ENCODE measurements at regions not wholly inside any gene's neighbourhood (a gene's known extent, or its start where the extent isn't known, plus 50 kb on each side); places are given as distances from the start of the nearest gene placed in this dataset.

DNA sequence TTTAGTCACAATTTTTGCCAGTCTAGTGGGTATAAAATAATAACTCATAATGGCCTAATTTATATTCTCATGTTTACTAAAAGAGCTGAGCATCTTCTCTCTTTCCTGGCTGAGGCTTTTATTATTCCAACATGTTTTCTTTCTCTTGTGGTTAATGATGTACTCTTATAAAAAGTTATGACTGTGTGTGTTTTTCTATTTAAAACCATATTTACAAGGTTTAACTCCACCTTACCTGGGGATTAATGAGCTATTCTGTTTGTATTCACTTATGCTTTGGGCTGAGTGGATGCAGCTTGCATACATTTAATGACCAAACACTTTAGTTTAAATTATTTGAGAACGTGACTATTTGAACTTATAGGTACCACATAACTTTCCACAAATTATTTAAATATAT is 1365.7 kb upstream of the SLC10A2 start:
- FAIRE-seq (no peak), DNase-seq (ENCODE audit: low spot score in 2 of 2) (no peak)

DNA sequence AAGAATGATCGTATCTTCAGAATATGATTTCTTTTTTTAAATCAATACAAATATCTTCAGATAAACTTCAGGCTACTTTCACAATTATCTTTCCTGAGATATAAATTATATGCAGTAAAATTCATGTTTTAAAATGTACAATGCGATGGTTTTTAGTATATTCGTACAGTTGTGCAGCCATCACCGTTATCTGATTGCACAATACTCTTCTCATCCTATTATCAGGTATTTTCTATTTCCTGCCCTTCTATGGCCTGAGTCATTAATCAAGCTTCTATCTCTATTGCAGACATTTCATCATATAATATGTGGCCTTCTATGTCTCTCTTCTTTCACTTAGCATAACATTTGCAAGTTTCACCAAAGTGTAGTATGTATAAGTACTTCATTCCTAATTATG is 1360.2 kb upstream of the SLC10A2 start:
- DNase-seq (ENCODE audit: low spot score in 2 of 2), result no peak
- FAIRE-seq, result no peak

DNA sequence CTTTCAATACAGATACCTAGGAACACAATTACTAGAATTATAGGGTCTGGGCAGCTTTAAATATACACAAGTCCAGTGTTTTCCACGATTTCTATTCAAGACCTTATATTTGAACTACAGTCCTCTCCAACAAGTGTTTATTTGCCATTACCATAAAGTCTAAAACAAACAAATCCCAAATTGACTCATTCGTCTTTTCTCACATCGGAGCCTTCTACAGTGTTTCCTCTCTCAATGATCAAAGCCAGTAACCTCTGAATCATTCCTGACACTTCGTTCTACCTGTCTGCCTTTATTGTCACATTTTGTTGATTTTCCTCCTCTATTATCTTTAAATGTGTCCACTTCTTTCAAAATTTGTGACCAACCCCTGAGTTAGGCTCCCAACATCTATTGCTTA is 1356.5 kb upstream of the SLC10A2 start:
- DNase-seq (ENCODE audit: low spot score in 2 of 2), result no peak
- no peak for FAIRE-seq

DNA sequence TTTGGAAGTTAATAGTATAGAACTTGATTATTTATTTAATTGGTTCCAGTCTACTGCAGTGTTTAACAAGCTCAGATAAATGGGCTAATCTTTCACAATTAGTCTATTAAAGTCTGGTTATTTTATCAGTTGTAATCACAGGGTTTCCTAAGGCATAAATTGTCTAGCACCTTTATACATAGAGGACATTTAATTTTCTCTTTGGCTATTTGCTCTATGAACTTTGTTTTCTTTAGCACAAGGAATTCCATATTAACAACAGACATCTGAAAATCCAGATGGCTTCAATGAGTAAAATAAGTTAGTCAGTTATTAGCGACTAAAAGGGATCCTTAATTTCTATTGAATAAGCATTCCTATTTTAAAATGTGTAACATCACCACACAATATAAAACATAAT is 1350.8 kb upstream of the SLC10A2 start:
- FAIRE-seq (no peak), DNase-seq (ENCODE audit: low spot score in 2 of 2) (no peak)

DNA sequence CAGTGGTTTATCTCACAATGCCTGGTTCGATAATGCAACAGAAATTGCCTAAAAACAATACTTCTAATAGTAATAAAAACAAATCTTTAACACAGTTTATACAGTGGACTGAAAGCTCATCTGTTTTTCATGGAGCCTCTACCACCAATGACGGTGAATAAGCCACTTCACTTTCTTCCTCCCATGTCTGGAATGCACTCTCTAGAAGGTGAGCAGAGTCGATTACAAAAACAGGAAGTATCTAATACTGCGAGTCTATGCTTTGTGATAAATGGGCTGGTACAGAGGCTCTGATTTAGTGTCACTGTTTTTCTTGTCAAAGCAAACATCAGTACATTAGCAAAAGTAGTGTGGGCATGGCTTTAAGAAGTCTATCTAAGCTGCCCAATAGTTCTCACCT is 1348.6 kb upstream of the SLC10A2 start:
- DNase-seq (ENCODE audit: low spot score in 2 of 2), result no peak
- no peak for FAIRE-seq

DNA sequence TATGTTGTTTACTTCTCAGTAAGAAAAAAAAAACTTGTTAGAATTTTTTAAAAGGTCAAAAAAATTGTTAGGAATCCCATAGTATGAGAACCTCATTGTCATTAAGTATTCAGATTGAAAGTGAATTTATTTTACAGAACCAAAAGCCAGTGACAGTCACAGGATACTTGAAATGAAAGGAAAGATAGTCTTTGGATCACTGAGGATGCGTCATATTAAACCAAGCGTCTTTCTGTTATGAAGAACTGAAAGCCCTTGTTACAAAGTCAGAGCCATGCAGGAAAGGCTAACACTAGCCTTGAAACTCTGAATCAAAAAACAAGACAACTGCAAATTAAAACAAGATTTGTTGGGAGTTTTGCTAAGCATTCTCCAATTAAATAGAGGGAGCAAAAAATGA is 1348.0 kb upstream of the SLC10A2 start:
- no peak for DNase-seq (ENCODE audit: low spot score in 2 of 2)
- FAIRE-seq, result no peak

DNA sequence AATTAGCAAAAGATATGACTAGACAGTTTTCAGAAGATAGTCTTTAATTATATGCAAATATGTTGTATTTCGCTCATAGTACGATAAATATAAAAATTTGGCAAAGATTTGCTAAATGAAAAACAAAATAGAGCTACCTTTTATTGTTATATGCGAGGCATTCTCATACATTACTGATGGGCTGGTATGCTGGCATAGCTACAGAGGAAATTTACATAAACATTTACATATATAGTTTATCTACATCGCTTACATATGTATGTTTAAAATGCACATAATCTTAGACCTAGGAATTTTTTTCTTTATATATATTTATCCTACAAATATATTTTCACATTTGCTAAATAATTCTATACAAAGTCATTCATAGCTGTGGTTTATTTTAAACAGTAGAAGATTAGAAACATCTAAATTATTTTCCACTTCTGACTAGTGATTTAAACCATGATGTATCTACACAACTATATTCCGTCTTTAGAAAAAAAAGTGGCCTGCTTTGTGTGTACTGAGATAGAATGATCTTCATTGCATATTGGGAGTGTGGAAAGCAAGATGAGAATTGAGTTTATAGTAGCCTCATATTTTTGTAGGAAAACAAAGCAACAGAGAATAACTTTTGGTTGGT is 1345.0 kb upstream of the SLC10A2 start:
- FAIRE-seq, result no peak
- DNase-seq (ENCODE audit: low spot score in 2 of 2), result no peak

DNA sequence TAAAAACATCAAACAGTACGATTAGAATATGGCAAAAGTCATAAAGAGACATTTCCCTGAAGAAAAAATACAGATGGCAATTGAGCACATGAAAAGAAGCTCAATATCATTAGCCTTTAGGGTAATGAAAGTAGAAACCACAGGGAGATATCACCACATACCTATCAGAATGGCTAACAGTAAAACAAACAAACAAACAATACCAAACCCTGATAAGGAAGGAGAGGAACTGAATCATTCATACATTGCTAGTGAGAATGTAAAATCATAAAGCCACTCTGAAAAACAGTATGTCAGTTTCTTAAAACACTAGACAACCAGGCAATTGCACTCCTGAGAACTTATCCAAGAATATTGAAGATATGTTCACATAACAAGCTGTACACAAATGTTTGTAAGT is 1342.5 kb upstream of the SLC10A2 start:
- DNase-seq (ENCODE audit: low spot score in 2 of 2) (no peak), FAIRE-seq (no peak)

DNA sequence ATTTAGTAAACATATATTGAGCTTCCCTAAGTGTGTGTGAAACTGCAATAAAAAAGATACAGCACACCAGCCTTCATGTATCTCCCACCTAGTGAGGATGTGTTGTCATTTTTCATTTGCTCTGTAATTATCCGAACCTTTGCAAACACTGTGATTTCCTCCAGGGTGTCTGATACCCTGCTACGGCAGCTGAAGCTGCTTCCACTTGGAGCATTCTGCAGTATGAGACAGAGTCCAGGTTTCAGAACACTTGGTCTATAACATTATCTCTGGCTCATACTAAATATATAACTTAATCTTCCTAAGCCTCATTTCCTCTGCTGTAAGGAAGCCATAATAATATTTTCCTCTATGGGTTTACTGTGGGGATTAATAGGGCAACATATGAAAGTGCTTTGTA is 1338.1 kb upstream of the SLC10A2 start:
- no peak for DNase-seq (ENCODE audit: low spot score in 2 of 2)
- no peak for FAIRE-seq

DNA sequence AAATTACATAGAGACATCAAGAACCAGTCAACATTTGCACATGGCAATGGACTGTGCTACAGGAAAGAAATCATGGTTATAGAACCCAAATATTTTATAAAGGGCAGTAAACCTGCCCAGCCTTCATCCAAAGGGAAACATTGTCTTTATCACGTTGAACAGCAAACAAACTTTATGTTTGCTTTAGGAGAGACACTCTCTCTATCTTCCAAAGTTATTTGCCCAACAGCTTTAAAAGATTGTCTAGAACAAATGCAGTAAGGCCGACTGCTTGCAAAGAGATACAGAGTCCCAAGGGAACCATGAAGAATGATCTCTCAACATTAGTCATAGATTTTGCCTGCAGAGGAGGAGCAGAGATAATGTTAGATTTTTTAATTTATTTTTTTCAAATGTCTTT is 1323.5 kb upstream of the SLC10A2 start:
- FAIRE-seq (no peak), DNase-seq (ENCODE audit: low spot score in 2 of 2) (no peak)

DNA sequence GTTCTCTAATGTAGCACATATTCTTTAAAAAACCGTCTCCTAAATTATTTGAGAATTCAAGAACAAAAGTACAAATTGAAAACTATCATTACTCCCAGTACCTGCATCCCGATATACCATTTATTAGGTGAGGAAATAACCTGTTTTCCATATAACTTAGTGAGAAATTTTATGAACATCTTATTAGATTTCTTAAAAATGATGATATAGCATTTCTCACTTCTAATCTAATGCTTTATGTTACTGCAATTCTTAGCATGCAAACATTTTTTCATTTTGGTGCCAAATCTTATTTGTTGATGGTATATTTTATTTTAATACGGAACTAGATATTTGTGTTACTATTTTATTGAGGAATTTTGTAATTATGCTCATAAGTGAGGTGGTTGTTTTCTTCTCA is 1321.3 kb upstream of the SLC10A2 start:
- DNase-seq (ENCODE audit: low spot score in 2 of 2), result no peak
- no peak for FAIRE-seq

DNA sequence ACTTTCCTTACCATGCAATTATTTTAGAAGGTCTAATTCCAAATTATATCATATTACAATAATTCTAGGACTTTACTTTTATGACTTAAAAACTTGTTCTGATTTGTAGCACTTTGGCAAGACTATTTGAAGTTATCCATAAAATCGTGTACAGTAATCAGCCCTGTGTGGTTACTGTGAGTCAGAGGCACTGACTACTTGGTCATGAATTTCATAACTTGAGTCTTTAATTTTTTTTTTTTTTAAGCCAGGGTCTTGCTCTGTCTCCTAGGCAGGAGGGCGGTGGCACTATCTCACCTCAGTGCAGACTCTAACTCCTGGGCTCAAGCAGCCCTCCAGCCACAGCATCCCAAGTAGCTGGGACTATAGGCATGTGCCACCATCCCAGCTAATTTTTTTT is 1319.2 kb upstream of the SLC10A2 start:
- DNase-seq (ENCODE audit: low spot score in 2 of 2) (no peak), FAIRE-seq (no peak)

DNA sequence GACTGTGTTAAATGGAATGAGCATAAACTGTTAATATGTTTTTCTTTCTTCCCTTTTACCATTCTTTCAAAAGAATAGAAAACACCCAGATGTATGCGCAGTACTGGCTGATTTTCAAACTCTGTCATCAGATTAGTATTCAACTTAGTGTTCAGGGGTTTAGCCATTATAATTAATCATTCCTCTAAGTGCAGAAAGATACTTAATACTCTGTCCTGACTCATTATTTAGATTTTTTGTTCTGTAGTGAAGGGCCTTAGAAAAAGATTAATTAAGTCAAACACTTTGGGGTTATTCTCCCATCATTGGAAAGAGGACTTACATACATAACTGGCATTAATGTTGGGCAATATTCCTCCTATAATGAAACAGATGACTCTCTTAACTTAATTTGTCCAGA is 1316.7 kb upstream of the SLC10A2 start:
- DNase-seq (ENCODE audit: low spot score in 2 of 2), result no peak
- FAIRE-seq, result no peak

DNA sequence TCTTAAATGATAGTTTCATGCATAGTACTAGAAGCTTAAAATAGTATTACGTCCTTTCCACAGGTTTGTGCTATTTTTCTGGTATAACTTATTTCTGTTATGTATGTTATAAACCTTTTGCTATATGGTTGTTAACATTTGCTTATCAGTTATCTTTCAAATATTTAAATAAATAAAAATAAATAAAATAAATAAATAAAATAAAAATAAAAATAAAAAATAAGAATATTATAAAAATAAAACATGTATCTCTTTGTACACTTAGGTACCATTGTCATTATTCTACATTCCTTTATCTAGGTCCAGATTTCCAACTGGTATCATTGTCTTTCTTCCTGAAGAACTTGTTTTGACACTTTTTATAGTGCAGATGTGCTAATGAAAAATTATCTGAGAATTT is 1310.4 kb upstream of the SLC10A2 start:
- no peak for DNase-seq (ENCODE audit: low spot score in 2 of 2)
- peak; percentile 94 for FAIRE-seq

DNA sequence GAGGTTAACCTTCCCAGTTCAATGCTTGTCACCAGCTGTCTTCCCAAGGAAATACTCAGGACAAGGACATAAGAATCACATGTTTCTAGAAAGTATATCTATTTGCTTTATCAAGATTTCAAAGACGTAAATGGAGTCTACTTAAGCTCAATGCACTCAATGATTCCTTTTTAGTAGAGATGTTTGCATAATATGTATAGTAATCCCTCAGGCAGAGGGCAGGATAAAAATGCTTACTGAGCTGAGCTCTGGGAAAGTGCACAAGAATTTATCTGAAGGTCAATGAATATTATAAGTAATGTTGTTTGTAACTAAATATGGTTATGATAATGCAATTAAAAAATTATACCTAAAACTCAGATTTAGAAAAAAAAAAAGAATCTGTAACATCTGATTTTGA is 1309.4 kb upstream of the SLC10A2 start:
- FAIRE-seq (no peak), DNase-seq (ENCODE audit: low spot score in 2 of 2) (no peak)

DNA sequence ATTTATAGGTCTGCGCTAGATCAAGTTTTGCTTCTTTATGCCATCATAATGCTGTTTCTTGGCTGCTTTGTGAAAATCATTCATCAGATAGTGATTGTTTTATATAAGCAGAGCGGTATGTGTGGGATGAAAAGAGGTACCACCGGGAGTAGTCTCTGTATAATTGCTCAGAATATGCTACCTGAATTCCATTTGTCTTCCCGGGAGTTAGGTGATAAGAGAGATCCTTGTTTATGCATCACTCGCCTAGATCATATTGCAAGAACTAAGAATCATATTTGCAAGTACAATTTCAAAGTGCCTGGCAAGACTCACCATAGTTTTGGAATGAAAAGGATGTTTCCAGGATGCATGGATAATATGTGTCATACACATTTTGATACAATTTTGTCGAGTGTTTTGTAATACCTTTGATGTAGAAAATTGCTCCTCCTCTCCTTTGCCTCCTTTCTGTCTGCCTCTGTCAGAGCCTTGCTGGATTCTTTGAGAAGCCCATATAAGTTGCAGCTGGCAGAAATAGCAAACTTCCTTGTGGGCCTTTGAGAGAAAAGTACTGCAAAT is 1306.0 kb upstream of the SLC10A2 start:
- FAIRE-seq, result no peak

DNA sequence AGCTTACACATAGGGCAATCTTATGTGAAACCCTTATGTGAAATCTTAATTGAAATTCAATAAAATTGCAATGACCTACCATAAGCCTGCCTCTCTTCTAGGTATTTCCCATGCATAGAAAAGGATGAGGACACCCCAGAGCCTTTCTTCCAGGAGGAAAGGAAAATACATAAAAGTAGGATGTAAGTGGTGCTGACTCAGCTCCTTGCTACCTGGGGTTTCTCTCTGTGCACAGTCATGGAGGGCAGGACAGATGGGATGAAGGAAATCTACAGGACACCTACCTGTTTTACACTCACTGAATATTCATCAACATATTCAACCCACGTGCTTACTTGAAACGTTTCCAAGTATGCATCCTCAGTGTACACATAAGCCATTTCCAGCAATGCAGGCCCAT is 1299.2 kb upstream of the SLC10A2 start:
- FAIRE-seq, result no peak
- no peak for DNase-seq (ENCODE audit: low spot score in 2 of 2)

More for the DNA sequence above, 1306.0 kb upstream of the SLC10A2 start:
- DNase-seq (ENCODE audit: low spot score in 2 of 2), result no peak

DNA sequence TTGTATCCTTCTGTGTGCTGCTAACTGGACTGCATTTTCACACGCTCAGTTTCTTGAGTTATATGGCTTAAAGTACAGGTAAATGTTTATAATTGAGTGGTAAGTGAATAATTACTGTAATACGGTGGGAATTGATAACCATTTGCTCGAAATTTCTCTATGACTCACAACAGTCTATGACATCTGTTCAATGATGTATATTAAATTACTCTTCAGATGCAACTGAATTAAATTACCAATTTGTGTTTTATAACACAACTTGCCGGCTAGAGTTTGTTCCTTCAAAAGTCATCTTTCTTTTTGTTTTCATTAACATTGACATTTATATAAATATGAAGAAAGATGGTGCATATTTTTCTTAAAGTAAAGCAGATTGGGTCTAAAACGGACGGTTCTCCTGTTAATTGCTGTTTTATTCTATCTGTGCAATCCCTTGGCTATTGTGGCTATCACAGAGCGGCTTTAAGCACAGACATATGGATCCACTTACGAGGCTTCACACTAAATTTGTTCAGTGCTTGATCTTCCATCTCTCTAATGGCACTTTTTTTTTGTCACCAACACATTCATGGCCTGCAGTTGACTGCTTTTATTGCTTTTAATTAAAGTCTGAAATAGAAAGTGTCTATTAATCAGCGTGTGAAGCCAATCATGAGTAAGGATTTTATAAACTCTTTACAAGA is 1291.6 kb upstream of the SLC10A2 start:
- FAIRE-seq, result no peak
- DNase-seq (ENCODE audit: low spot score in 2 of 2), result no peak

DNA sequence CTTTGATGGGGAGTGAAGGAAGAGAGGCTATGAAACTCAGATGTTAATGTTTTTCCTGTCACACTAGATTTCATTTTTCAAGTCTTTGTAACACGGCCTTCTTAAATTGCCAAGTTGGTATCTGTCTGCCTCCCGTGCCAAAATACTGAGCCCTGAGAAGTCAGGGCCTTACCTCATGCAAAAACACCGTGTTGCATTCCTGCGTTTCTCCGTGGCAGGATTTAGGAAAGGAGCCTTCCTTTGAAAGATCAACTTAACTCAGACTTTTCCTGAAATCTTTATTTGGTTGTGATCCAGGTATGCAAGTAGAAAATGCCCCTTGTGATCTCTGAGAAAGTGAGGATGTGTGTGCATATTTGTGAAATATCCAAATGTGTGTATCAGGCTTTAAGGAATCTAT is 1291.0 kb upstream of the SLC10A2 start:
- no peak for FAIRE-seq
- DNase-seq (ENCODE audit: low spot score in 2 of 2), result no peak

DNA sequence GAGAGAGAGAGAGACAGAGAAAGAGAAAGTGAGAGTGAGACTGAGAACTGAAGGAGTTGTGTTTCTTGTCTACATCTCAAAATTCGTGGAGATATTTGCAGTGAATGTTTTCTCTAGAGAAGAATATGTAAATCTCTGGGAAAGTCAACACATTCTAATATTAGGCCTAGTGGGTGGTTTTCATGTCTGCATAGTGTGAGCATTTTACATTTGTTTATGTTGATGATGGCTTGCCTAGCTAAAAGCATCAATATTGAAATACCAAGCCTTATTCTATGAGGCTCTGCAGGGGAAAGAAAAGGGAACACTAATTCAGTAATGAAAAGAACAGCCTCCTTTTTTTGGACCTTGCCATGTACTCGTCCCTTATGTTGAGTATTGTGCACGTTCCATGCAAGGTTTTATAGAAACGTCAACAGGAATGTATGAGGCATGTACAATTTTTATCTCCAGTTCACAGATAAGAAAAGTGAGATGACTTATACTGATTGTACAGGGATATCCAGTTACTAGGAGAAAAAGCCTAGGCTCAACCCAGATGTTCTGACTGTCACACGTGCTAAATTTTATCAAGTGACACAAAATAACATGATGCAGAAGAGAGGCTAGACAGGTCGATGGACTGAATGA is 1288.9 kb upstream of the SLC10A2 start:
- FAIRE-seq (no peak), DNase-seq (ENCODE audit: low spot score in 2 of 2) (no peak)

DNA sequence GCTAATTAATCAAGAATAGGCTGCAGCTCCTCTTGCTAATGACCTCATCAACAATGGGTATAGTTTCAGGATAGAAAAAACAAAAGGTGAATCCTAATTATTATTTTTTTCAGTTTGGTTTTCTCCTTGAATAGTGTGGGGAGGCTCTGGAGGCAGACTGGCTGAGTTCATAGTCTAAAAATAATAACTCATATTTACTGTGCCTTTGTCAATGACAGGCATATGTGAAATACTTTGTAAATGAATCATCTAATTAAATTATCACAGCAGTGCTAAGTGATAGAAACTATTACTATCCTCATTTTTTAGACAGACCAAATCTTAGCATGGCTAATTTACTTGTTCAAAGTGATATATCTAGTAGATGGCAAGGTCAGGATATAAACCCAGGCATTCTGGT is 1261.0 kb upstream of the SLC10A2 start:
- FAIRE-seq, result no peak
- no peak for DNase-seq (ENCODE audit: low spot score in 2 of 2)

DNA sequence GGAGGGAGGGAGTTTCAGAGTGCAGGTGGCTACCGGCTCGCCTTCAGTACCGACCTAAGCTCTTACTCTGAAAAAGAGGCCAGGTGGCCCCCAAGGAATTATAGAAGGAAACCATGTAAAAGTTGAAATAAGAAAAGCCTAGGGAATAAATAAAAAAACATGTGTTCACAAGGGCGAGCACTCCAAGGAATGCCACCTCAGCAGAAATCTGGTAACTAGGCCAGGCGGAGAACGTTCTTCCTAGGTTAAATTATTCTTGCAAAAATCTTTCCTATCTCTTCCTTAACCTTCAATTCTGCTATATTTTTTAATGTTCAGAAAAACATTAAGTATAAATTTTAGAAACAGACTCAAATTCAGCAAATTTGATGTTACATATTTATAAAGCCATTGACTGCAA is 1260.3 kb upstream of the SLC10A2 start:
- FAIRE-seq (no peak), DNase-seq (ENCODE audit: low spot score in 2 of 2) (no peak)

Data from frontal cortex (tissue), 3 donors.